ENCODE measurements at regions not wholly inside any gene's neighbourhood (a gene's known extent, or its start where the extent isn't known, plus 50 kb on each side); places are given as distances from the start of the nearest gene placed in this dataset.

DNA sequence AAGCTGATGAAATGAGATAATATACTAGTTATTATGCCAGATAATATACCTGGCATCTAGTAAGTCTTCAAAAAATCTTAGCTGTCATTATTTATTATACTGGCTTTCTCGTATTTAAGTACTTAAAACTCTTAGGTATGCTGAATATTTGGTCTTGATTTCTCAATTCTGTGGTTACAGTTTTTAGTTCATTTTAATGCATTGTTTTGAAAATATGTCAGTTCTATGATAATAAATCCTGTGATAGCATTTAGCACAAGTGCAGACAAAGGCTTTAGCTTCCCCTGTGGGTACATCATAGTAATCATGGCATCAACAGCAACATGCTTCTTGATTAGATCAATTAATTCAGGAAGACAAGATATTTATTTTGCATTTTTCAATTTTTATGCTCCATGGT, 133.0 kb downstream of the SMC2 start:
- TF ChIP-seq CTCF (IDR thresholded peaks at IDR 0.05; ENCODE audit: insufficient read depth, low read depth, low read length) (no peak), EZH2 (IDR thresholded peaks at IDR 0.05; ENCODE audit: insufficient read depth, low read length) (no peak)
